Breast epithelium (tissue), 3 donors: ENCODE measurements at regions not wholly inside any gene's neighbourhood (a gene's known extent, or its start where the extent isn't known, plus 50 kb on each side); places are given as distances from the start of the nearest gene placed in this dataset.

Experiments used
- POLR2AphosphoS5 ChIP-seq, 3 donors: sonication (generic); formaldehyde crosslinking; IDR thresholded peaks; one replicate each; pipeline ENCODE4 v1.6.1; 2017; ENCODE audit warnings: antibody characterized with exemption in 3 of 3
- TF ChIP-seq, protein P1 (sequence below), 3 donors: fragments of 450-650 bp; IDR thresholded peaks; one replicate each; pipeline ENCODE4 v1.5.1; 2016 to 2017; ENCODE audit warnings: antibody characterized with exemption in 3 of 3, mild to moderate bottlenecking in 3 of 3, moderate library complexity in 3 of 3

DNA sequence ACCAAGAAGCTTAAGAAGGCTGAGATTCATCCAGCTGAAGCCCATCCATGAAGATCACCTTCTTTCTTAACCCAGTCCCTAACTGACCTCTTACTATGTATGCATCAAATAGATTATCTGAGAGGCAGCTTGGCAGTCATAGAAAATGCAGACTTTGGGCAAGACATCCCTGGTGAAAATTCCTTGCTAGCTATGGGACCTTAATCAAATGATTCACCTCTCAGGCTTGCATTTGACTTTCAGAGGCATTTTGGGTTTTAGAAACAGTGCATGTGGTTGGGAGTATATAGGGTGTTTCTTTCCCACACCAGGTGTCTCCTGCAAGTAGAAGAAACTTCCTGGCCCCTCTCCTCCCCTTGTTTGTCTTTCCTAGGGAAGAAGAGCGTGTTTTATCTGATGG lies 188.5 kb upstream of the ISX start:
- TF ChIP-seq, protein P1, sequence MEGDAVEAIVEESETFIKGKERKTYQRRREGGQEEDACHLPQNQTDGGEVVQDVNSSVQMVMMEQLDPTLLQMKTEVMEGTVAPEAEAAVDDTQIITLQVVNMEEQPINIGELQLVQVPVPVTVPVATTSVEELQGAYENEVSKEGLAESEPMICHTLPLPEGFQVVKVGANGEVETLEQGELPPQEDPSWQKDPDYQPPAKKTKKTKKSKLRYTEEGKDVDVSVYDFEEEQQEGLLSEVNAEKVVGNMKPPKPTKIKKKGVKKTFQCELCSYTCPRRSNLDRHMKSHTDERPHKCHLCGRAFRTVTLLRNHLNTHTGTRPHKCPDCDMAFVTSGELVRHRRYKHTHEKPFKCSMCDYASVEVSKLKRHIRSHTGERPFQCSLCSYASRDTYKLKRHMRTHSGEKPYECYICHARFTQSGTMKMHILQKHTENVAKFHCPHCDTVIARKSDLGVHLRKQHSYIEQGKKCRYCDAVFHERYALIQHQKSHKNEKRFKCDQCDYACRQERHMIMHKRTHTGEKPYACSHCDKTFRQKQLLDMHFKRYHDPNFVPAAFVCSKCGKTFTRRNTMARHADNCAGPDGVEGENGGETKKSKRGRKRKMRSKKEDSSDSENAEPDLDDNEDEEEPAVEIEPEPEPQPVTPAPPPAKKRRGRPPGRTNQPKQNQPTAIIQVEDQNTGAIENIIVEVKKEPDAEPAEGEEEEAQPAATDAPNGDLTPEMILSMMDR (IDR thresholded peaks at IDR 0.05): no peak
- TF ChIP-seq POLR2AphosphoS5 (IDR thresholded peaks at IDR 0.05): no peak
